GM18907 (cell line): ENCODE measurements at regions not wholly inside any gene's neighbourhood (a gene's known extent, or its start where the extent isn't known, plus 50 kb on each side); places are given as distances from the start of the nearest gene placed in this dataset.

Source experiments
- ATAC-seq: cut with Tn5 transposase; IDR thresholded peaks from one replicate; pipeline ENCODE4 v1.9.1; 2021; ENCODE audit warnings: mild to moderate bottlenecking, moderate library complexity; ENCODE audit not compliant: unreplicated experiment

DNA sequence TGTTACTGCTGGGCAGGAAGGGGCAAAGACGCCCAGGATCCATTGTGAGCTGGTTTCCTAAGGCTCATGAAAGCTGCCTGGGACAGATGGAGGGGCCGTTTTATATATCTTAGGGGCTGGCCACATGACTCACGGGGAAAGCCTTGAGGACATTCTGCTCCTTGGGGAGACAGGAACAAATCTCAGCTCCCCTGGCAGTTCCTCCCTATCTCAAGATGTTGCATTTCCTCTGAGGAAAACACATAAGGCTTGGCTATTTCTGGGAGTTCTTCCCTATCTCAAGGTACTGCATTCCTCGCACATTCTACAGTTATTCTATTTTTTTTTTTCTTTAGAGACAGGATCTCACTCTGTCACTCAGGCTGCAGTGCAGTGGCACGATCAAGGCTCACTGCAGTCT, 804.6 kb upstream of the TENM3 start:
- ATAC-seq, result no peak

DNA sequence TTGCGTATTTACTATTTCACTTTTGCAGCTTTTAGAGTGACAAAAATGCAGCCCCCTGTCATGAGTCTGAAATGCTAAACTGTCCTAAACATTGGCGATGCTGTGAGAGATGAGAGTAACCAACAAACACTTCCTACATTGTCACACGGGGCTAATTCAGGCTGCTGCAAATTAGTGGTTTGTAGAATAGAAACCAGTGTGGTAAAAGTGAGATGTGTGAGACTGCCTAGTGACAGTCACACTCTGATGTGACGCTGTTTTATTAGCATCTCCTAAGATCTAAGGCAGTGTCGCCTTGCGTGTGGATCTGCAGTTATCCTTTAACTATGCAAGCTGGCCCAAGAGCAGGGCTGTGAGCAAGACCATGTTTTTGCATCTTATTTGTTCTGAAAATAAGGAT, 800.2 kb upstream of the TENM3 start:
- no peak for ATAC-seq

DNA sequence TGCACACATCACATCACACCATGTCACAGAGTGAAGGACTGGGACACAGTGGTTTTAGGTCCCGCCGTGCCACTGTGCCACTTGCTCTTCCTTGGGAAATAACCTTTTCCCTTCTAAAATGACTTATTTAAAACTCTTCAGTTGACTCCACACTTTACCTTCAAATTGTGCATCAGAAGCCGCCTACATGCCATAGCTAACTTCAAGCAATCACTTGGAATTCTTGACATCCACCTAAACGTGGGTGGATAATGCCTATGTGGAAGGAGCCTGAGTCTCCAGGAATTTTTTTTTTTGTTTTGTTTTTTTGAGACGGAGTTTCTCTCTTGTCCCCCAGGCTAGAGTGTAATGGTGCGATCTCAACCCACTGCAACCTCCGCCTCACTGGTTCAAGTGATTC, 777.4 kb upstream of the TENM3 start:
- ATAC-seq, result no peak

DNA sequence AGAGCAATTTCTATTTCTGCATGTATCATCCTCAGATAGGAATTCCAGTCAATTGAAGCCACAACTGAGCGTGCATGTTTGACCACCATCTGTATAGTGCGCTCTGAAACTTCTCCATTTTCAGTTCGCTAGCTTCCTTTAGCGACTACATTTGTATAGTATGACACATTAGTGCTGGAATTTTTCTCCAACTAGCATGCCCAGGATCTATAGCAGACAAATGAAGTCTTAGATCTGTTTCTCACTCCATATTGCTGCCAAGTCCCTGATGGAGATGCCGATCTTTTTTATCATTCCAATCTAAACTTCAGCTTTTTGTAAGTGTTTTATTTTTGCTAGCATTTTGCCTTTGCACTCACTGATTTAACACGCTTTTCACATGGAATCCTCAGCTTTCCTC, 774.8 kb upstream of the TENM3 start:
- ATAC-seq, result no peak

DNA sequence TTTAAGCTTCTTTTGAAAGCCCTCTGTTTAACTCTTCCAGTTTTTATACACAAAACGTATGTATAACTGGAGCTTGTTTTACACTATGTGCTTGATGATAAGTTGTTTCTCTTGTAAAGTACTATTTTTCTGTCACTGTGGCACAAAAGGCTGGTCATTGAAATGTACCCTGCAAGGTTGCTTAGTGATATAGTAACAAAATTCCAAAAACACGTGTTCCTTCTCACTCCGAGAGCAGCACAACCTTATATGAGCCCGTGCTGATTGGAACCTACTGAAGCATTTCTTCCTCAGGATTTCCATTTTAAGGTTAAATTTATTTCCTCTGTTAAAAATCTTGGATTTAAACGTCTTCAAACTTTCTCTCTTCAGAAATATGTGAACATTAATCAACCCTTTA, 772.9 kb upstream of the TENM3 start:
- ATAC-seq, result no peak

DNA sequence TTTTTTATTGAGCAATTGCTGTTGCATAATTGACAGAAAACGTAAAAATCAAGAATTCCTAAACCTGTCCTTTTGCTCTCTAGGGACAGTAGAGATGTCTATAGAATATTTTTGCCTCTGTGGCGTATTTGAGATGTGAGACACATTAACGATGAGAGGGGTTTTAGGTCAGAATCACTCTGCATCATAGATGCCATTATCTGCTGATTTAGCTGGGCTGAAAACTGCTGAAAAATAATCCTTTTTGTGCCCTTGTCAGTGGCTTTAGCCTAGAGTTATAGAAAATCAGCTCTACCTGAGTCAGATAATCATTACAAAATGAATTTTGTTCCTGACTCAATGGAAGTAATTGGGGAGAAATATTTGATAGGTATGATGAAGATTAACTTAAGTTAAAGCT, 767.8 kb upstream of the TENM3 start:
- ATAC-seq, result no peak

DNA sequence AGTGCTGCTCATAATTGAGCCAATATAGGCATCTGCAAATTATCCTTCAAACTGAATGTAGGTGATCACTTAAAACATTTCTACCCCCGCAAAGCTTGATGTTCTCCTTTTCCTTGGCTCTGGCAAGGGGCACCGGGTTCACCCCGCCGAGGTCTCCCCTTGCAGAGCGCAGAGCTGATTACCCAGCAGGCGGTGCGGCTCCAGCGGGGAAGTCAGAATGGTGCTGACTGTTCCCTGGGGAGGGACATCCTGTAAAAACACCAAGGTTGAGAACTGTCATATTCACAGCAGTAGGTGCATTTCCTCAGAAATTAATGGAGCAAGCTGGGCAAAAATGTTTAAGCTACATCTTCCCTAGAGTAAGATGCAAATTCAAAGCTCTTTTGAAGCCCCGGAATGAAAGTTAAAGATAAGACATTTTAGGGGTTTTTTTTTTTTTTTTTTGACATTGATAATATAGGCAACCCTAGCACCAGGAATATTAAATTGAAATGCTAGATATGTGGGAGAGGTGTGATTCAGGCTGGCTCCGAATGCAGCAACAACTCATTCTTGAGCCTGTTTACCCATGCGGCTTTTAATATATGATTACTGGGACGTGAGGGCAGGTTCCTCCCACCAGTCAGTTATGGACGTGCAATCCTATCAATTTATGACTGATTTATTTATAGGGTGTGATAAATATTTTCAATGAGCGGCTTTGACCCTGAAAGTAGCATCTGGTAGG, 767.3 kb upstream of the TENM3 start:
- no peak for ATAC-seq

DNA sequence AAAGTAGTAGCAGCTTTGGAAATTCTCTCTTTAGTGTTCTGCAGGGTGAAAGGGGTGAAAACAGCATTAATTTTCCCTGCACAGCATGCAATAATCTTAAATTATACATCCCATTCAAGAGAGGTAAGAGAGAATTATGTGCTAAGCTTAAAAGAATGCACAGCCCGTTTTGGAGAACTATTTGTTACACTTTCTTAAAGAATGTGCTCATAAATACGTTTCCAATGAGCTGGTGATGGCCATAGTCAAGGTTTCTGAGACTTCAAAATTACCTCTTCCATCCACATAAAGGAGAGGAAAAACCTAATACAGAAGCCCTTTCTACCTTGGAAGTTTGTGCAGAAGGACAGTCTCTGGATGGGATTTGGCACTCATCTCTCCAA, 766.7 kb upstream of the TENM3 start:
- no peak for ATAC-seq

DNA sequence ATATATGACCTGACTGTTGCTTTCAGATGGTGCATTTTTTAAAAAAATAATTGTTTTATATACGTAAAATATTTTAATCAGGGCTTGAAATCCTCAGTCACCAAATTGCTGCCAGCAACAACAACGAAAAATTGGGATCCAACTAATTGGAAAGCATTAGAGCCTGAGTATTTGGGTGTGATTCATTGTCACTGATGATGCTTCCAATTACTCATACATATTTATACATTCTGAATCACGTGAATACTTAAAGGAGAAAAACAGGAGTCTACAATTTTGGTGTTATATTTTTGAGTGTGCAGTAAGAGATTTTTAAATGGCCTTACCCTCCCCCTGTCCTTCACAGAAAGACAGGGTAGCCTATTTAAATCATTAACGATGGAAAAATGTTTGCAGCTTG, 765.6 kb upstream of the TENM3 start:
- ATAC-seq, result no peak

DNA sequence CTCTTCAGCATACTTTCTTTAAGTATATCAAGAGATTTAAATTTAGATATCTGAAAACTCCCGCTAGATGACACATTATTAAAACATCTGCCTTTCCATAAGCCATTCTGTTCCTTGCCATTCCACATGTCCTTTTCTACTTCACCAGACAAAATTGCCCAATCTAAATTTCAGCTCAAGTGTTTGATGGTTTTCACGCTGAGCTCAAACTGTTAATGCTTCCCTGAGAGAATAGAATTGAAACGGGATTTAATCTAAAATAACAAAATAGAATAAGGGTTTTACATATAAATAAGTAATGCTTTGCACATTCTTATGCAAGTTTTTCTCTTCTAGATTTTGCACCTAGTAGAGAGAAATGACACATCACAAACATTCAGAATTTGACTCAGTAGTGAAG, 764.5 kb upstream of the TENM3 start:
- no peak for ATAC-seq

DNA sequence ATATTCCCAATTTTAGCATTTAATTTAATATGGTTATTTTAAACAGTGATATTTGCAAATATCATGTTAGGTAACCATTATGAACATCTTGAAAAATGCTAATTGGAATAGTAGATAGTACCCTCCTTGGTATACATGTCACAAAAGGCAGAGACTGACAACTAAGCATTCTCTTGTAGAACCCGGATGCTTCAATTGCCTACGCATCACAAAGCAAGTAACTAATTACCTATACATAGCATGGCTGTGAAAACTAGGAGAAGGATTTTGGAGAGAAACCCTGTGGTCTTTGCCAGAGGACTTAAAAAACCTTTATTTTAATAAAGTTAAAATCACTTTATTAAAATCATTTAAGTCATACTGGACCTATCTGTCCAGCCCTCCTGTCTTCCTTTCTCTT, 764.1 kb upstream of the TENM3 start:
- ATAC-seq, result no peak

DNA sequence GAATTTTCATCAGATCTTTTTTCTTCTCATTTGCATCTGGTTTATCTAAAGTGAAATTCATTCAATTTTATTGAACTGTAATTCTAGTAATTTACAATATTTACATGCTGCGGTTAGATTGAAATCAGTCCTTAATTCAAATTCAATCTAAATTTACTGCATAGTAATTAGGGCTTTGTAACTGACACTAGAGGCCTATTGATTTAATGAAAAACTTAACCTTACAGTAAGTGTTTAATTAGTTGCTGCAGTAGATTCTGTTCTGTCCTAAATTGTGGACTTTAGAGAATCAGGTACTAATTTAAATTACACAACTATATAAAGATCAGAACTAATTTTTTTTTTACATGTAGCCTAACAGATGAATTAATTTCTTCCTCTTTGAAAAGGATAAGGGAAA, 758.8 kb upstream of the TENM3 start:
- ATAC-seq, result no peak

DNA sequence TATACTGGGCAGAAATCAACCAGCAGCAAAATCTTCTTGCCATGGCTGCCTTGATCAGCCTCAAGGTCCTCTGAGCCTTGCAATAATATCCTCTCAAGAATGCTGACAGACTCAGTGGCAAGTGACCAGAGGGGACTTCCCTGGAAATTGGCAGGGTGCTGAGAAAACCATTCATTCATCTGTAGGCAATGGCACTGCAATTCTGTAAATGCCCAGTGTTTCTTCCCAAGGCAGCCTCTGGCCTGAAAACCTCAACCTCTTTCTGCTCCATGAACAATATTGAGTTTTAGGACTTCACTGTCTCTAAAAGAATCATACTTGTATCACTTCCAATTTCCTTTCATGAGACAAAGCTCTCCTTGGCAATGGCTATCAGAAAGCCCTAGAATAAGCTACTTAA, 754.3 kb upstream of the TENM3 start:
- no peak for ATAC-seq

DNA sequence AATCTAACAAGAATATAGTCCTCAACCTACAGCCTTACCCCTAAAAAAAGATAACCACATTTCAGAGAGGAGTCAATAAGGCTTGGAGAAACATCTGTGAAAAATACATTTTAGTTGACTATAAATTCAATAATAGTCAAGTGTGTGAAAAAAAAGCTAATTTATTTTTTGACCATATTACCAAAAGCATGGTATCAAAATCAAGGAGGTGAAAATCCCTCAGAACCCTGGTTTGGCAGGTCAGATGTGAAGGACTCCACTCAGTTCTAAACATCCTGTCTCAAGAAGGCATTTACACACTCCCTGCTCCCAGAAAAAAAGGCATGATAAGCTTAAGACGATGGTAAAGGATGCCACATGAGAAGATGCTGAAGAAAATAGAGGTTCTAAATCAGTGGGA, 745.1 kb upstream of the TENM3 start:
- ATAC-seq, result no peak

DNA sequence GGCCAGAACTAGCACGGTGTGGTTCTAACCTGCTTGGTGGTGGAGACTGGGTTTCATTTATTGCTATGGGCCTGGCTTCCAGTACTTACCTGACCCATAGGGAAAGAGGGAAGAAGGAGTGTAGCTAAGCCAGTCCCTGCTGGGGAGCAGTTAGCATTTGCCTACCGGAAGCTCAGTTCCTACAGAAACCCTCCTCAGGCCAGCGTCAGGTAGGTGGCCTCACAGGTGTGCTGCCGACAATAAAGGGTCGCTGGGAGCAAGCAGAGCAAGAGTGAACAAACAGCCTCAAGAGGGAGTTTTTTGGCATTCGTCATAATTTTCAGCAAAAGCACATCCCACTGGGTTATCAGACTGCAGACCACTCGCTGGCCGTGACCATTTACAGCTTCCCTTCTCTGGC, 740.6 kb upstream of the TENM3 start:
- ATAC-seq, result no peak

DNA sequence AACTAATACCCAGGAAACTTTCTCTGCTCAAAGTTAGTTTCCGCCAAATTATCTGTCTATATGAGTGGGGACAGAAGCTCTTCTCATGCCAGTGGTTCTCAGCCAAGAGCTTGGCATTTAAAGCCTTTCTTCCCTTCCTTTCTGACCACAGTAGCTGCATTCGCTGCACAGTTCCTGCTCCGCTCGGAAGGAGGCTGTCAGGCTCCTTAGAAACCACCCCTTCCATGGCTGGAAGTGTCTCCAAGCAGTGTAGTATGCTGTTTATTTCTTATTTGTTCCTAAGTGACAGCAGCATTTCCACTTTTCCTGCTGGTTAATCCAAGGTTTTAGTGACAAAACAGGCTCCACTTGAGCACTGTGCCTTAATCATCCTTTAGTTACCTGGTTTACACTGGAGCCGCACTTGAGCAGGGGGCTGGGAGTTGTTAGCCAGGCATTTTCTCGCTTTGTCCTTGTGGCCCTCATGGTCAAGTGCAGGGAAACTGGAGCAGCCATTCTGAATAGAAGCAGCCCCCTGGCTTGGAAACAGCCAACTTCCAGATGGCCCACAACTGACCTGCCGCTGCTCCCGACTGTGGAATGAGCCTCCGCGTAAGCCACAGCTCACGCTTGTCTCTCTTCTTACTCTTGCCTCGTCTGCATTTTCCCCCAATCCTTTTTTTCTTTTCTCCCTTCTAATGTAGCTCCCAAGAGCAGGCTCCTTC, 739.4 kb upstream of the TENM3 start:
- ATAC-seq, result no peak

DNA sequence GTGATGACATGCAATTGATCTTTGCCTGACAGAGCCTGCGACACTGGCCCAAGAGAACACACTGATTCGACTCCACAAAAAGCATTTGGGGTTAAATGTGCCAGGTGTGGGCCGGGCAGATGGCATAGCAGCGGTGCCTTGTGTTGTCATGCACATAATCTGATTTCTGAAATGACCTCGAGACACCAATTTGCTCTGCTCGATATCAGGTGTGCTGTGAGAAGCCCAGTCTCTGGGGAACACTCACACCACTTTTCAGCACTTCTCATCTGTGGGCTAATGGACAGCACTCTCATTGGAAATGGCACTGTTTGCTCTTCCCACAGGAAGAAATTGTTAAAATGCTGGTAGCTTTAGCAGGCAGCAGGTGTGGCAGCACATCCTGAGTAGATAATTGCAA, 738.3 kb upstream of the TENM3 start:
- ATAC-seq, result no peak

DNA sequence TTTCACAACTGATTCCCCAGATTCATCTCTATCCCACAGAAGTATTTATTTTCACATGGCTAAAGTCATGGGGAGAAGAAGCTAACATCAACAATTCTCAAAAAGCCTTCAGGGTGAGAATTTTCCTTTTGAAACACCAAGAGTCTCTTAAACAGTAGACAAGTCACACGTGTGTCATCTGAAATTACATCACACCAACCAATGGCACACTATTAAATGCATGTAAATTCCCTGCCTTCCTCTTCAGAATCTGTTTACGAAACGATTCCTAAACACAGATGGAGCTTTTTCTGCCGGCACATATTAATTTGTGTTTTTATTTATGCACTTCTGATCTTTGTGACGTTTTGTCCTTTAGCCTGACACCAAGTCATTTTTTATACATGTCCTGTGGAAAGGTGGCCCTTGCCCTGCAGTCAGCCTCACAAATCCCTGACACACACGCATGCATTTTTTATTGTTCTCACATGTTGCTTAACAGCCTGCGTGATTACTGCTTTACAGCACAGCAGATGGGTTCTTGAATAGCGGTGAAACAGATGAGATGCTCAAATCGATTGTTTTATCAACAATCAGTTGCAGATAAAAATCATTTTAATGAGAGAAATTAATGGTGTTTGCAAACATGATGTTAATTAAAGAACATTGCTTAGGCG, 735.9 kb upstream of the TENM3 start:
- ATAC-seq, result no peak

DNA sequence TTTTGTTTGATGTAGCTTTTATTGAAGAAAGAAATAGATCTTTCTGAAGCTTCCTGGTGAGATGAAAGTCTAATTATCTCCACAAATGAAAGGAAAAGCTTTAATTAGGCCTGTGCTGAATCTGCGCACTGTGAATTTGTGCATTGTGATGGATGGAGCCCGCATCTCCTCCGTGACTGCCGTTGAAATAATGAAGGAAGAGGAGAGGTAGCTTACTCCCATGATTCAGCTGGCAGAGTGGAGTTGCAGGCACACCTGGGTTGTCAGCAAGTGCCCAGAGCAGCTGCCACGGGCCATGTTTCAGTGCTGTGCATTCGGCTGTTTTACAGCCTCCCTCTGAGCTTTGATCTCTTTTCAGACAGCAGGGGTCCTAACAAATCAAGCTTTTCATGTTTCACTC, 735.3 kb upstream of the TENM3 start:
- ATAC-seq, result no peak

DNA sequence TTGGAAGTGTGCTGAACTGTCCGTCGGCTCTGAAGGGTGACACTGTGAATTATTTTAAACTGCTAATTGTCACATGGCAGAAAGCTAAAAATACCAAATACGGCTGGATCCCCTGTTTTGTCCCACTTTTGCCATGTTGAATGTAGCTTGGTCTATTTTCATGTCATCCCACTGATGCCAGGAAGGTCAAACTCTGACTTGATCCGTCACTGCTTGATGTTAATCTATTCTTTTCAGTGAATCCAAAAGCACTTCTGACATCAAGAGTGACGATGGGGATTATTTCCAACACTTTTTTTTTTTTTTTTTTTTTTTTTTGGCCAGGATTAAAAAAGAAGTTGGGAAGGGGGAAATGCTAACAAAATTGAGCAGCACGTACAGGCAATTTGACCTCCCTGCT, 734.6 kb upstream of the TENM3 start:
- no peak for ATAC-seq

DNA sequence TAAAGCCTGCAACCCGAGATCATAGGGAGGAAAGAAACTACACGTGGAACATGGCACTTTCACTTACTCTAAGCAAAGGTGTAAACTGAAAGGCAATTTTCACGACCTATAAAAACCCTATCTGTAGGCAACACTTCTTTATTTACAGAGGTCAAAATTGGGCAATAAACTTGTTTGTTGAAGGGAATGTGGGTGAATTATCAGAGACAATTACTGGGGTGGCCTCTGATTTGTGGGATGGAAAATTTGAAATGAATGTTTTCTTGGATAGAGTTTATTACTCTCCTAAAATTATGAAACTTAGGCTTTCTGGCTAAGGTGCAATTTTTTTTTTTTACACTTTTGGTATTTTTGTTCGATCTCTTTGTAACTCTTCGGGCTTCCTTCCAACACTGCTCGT, 734.1 kb upstream of the TENM3 start:
- no peak for ATAC-seq

DNA sequence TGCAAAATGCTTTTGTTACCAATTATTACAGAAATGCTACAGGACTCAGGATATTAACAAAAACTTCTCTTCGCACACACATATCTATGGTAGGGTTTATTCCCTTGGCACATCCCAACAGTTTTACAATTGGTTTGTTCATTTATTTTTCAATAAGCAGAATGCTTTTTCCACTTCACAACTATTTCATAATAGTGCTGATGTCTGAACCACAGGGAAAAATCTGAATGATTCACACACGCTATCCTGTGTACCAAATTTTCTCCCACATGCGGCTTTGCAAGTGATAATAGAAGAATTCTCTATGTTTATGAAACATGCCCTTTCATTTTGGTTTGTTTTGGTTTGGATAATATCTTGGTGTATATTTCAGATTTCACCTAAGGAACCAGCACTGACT, 725.7 kb upstream of the TENM3 start:
- no peak for ATAC-seq
